K562 (cell line): ENCODE measurements at regions not wholly inside any gene's neighbourhood (a gene's known extent, or its start where the extent isn't known, plus 50 kb on each side); places are given as distances from the start of the nearest gene placed in this dataset.

Experiments used
- ATAC-seq: fragments of 200-7000 bp; cut with Tn5 transposase; 3 replicates; pipeline ENCODE4 v1.9.1; 2020; ENCODE audit warnings: moderate library complexity
- BruUV-seq: library from RNA; stranded (reverse); fragments of 400-500 nt; replicated peaks from 2 replicates; lab custom pipeline; 2021; lab: Mats Ljungman, UMichigan
- CTCF ChIA-PET: fragments of 300-600 bp; formaldehyde crosslinking; extraction: SDS; loops from one replicate; lab custom pipeline; 2021; ENCODE audit warnings: low intra/inter-chr PET ratio; lab: Yijun Ruan, JAX
- POLR2A ChIA-PET: fragments of 300-600, 350-650 bp; sonication (Branson Sonifier 250); formaldehyde crosslinking; extraction: SDS; loops from one replicate; lab custom pipeline; 2021; ENCODE audit warnings: antibody characterized with exemption, inconsistent platforms; lab: Yijun Ruan, JAX
- DNase-seq, 4 experiments: peaks; one replicate each; pipeline versions ENCODE4 v3.0.0 to v3.0.0-alpha.2; 2011 to 2018; ENCODE audit warnings: low spot score in 3 of 4, mixed read lengths in 3 of 4; ENCODE audit errors: extremely low read depth in 1 of 4
- FAIRE-seq: peaks from 2 replicates; lab custom pipeline; 2011; peaks lifted over from hg19 to GRCh38; lab: Jason Lieb, UNC
- H2AFZ ChIP-seq: 2 replicates; pipeline ENCODE4 v1.6.0; 2011; ENCODE audit warnings: low read depth, low read length, control low read depth, inconsistent platforms
- H3K27ac ChIP-seq: fragments of 200-600 bp; 3 replicates; pipeline ENCODE4 v1.8.0; 2011; ENCODE audit warnings: low read depth, mild to moderate bottlenecking, control low read depth, inconsistent platforms, low read length, moderate library complexity, mixed read lengths; ENCODE audit errors: extremely low read depth
- H3K27me3 ChIP-seq, 2 experiments: fragments of 300-600 bp in 1 of 2; 2 replicates in 1 of 2; 3 replicates in 1 of 2; pipeline versions ENCODE4 v1.6.0 to v1.8.0; 2011; ENCODE audit warnings: inconsistent platforms in 2 of 2, low read length in 2 of 2, mild to moderate bottlenecking in 1 of 2, mixed read lengths in 1 of 2, moderate library complexity in 1 of 2; ENCODE audit not compliant: control insufficient read depth in 2 of 2, insufficient read depth in 2 of 2
- H3K36me3 ChIP-seq: fragments of 300-600 bp; 3 replicates; pipeline ENCODE4 v1.8.0; 2011; ENCODE audit warnings: mild to moderate bottlenecking, low read length, inconsistent platforms; ENCODE audit not compliant: control insufficient read depth, insufficient read depth
- H3K4me1 ChIP-seq, 2 experiments: fragments of 200-600 bp in 1 of 2; replicated peaks in 1 of 2; 2 replicates in 1 of 2; 3 replicates in 1 of 2; pipeline versions ENCODE4 v1.5.1 to v1.8.0; 2011; ENCODE audit warnings: inconsistent platforms in 2 of 2, low read length in 2 of 2, mild to moderate bottlenecking in 1 of 2, mixed read lengths in 1 of 2, moderate library complexity in 1 of 2; ENCODE audit not compliant: control insufficient read depth in 2 of 2, insufficient read depth in 2 of 2
- H3K4me2 ChIP-seq: 2 replicates; pipeline ENCODE4 v1.6.1; 2011; ENCODE audit warnings: low read length, control low read depth, inconsistent platforms, mixed read lengths; ENCODE audit not compliant: insufficient read depth
- H3K4me3 ChIP-seq: fragments of 200-600 bp; sonication (generic), shearing (Covaris generic); 2 replicates; pipeline ENCODE4 v1.5.1; 2016; ENCODE audit warnings: control low read depth, inconsistent platforms
- H3K79me2 ChIP-seq: fragments of 200-600 bp; 3 replicates; pipeline ENCODE4 v1.8.0; 2011; ENCODE audit warnings: low read length, inconsistent platforms; ENCODE audit not compliant: control insufficient read depth, insufficient read depth
- H3K9ac ChIP-seq, 2 experiments: 2 replicates each; pipeline versions ENCODE4 v1.6.0 to v1.6.1; 2011; ENCODE audit warnings: low read depth in 2 of 2, low read length in 2 of 2, control low read depth in 1 of 2, inconsistent platforms in 1 of 2, mild to moderate bottlenecking in 1 of 2, mixed read lengths in 1 of 2; ENCODE audit not compliant: insufficient read depth in 1 of 2
- H3K9me1 ChIP-seq: one replicate; pipeline ENCODE4 v1.6.0; 2011; ENCODE audit warnings: inconsistent platforms, mild to moderate bottlenecking, low read length, moderate library complexity; ENCODE audit not compliant: control insufficient read depth, insufficient read depth
- H3K9me3 ChIP-seq: replicated peaks from 2 replicates; pipeline ENCODE4 v1.5.1; 2011; ENCODE audit warnings: low read depth, low read length, inconsistent platforms; ENCODE audit not compliant: control insufficient read depth, insufficient read depth
- H4K20me1 ChIP-seq: replicated peaks from 2 replicates; pipeline ENCODE4 v1.6.1; 2011; ENCODE audit warnings: low read length, inconsistent platforms, mixed read lengths; ENCODE audit not compliant: control insufficient read depth, insufficient read depth
- E2F5 ChIP-seq: sonication (generic); formaldehyde crosslinking; IDR thresholded peaks from 2 replicates; pipeline ENCODE4 v1.8.0; 2022; ENCODE audit warnings: mild to moderate bottlenecking, missing genetic modification reagents
- FOXM1 ChIP-seq, 2 experiments: fragments of 450-650 bp in 1 of 2; sonication (generic) in 1 of 2; formaldehyde crosslinking in 1 of 2; IDR thresholded peaks; 2 replicates each; pipeline versions ENCODE4 v1.6.1 to v1.9.0; 2017 to 2022; ENCODE audit warnings: low read depth in 2 of 2, mild to moderate bottlenecking in 2 of 2, missing genetic modification reagents in 1 of 2, moderate library complexity in 1 of 2
- ILF3 ChIP-seq: fragments of 450-650 bp; IDR thresholded peaks from 2 replicates; pipeline ENCODE4 v1.6.1; 2018; ENCODE audit warnings: antibody characterized with exemption, mild to moderate bottlenecking, moderate library complexity, borderline replicate concordance
- PCBP2 ChIP-seq: fragments of 200-400 bp; formaldehyde crosslinking; IDR thresholded peaks from 2 replicates; pipeline ENCODE4 v1.6.1; 2018; ENCODE audit warnings: low read length, low read depth, mild to moderate bottlenecking, moderate library complexity; ENCODE audit not compliant: poor library complexity, severe bottlenecking
- POLR2A ChIP-seq: fragments of 450-650 bp; conservative IDR thresholded peaks from 2 replicates; pipeline ENCODE4 v1.6.1; 2016
- ZC3H8 ChIP-seq: fragments of 450-650 bp; IDR thresholded peaks from 2 replicates; pipeline ENCODE4 v1.6.1; 2017
- ZNF408 ChIP-seq: fragments of 250-450 bp; sonication (Bioruptor Pico); IDR thresholded peaks from 2 replicates; pipeline ENCODE4 v1.4.0; 2020; ENCODE audit warnings: low read depth, mild to moderate bottlenecking, moderate library complexity
- ZNF766 ChIP-seq: fragments of 200-800 bp; sonication (Bioruptor generic); conservative IDR thresholded peaks from 2 replicates; pipeline ENCODE4 v1.6.1; 2016; ENCODE audit warnings: missing genetic modification characterization, missing compliant biosample characterization
- whole genome bisulfite sequencing: fragments of 100-300 bp; shearing (Covaris generic); methylation state at CpG from one replicate; pipeline ENCODE4 v1.1.6; 2016; ENCODE audit warnings: low coverage, mixed read lengths; ENCODE audit not compliant: insufficient coverage; ENCODE audit errors: missing lambda C conversion rate; 5-methylcytosine and 5-hydroxymethylcytosine counted together
- in situ Hi-C: fragments of 300-500 bp; cut with MboI; formaldehyde crosslinking; loops from 4 replicates; pipeline ENCODE4 v1.15.0; 2018; ENCODE audit warnings: inconsistent platforms, mixed read lengths
- intact Hi-C: fragments of 100-400 bp; cut with micrococcal nuclease; formaldehyde crosslinking; loops from 2 replicates; pipeline ENCODE4 v1.14.2; 2022

- H3K4me3 ChIP-seq, result no peak overlapping the region
- no peaks in the 10 kb centered on the region for H3K9me1 ChIP-seq
- DNase-seq (no peak), ATAC-seq (no peak), FAIRE-seq (no peak)
- no peak overlapping the region for H3K27ac ChIP-seq
- H3K9me3 ChIP-seq, result no peaks in the 10 kb centered on the region
- H2AFZ ChIP-seq, result no peak overlapping the region
- no TSS peak for BruUV-seq
- peaks cover 4 to 17% of the 10 kb centered on the region in 2 experiments; a peak in 2 of 5 replicates for H3K27me3 ChIP-seq
- H4K20me1 ChIP-seq, result peaks cover 3% of the 10 kb centered on the region; the same call in 1 of the 2 replicates
- no peaks in the 10 kb centered on the region for H3K79me2 ChIP-seq
- CTCF ChIA-PET, result no interaction called here
- TF ChIP-seq E2F5 (CRISPR knock-in tag) (no peak), FOXM1 (IDR thresholded peaks at IDR 0.05; ENCODE audit: low read depth) (no peak), FOXM1 (CRISPR knock-in tag; IDR thresholded peaks at IDR 0.05; ENCODE audit: low read depth) (no peak), ZNF766 (no peak), POLR2A (no peak), ZC3H8 (no peak), ILF3 (no peak), ZNF408 (no peak), PCBP2 (no peak)
- TF ChIP-seq, all 486 proteins: peak for 0
- no peaks in the 10 kb centered on the region for H3K36me3 ChIP-seq
- no peak overlapping the region for H3K9ac ChIP-seq
- WGBS, result 5% methylated on average over 9 of the region's 10 CpGs
- H3K4me1 ChIP-seq, result no peaks in the 10 kb centered on the region
- POLR2A ChIA-PET, result interaction anchor here (1.4 kb wide), 1 partner anchor 15 kb away, joined by 3 read pairs; no protein-coding TSS in a partner anchor
- no peak overlapping the region for H3K4me2 ChIP-seq
- intact Hi-C loops (no loop called here), in situ Hi-C loops (no loop called here)
Observed at GRCh38 chr10:3640816-3641215, 144.2 kb downstream of the KLF6 start.
